ENCODE measurements at regions not wholly inside any gene's neighbourhood (a gene's known extent, or its start where the extent isn't known, plus 50 kb on each side); places are given as distances from the start of the nearest gene placed in this dataset.

DNA sequence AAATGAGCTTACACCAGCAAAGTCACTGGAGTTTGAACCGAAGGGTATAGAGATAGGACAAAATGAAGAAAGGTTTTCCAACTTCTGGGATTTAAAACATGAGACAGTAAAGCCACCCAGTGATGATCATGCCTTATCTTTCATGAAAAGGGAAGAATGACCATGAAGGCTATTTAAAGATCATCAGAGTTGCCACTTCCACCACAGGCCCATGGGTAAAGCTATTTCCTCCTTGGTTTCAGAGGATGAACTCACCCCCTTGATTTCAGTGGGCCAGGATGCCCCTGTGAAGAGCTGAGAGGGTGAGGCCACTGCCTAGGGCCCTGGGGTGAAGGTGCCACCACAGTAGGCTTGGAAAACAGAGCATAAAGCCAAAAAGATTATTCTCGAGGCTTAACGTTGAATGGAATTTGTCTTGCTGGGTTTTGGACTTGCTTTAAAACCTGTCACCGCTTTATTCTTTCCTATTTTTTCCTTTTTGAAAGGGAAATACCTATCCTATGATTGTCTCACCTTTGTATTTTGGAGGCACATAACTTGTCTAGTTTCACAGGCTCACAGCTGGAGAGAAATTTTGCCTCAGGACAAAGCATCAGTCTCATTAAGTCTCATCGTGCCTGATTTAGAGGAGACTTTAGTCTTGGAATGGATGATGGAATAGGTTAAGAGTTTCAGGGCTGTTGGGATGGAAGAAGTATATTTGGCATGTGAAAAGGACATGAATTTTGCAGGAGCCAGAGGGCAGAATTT lies 254.0 kb downstream of the SNCA start:
- Histone ChIP-seq H3K27ac (ENCODE audit: extremely low read depth, low read depth, low read length) (no peak overlapping the region), H3K9me1 (ENCODE audit: control insufficient read depth, insufficient read depth, low read length) (no peaks in the 10 kb centered on the region), H3K79me2 (ENCODE audit: control insufficient read depth, insufficient read depth, low read length) (no peaks in the 10 kb centered on the region), H3K4me3 (no peak overlapping the region), H3K36me3 (ENCODE audit: control insufficient read depth, insufficient read depth, low read length) (no peaks in the 10 kb centered on the region), H3K4me2 (ENCODE audit: insufficient read depth, low read length) (no peak overlapping the region), H3K9me3 (replicated peaks; ENCODE audit: control insufficient read depth, insufficient read depth, low read depth, low read length) (no peaks in the 10 kb centered on the region), H3K27me3 (ENCODE audit: control insufficient read depth in 2 of 2, insufficient read depth in 2 of 2, low read length in 2 of 2) (no peaks in the 10 kb centered on the region), H2AFZ (ENCODE audit: low read depth, low read length) (no peak overlapping the region), H3K9ac (ENCODE audit: insufficient read depth in 1 of 2, low read depth in 2 of 2, low read length in 2 of 2) (no peak overlapping the region), H4K20me1 (replicated peaks; ENCODE audit: control insufficient read depth, insufficient read depth, low read length) (no peaks in the 10 kb centered on the region), H3K4me1 (replicated peaks in 1 of 2; ENCODE audit: control insufficient read depth in 2 of 2, insufficient read depth in 2 of 2, low read length in 2 of 2) (no peaks in the 10 kb centered on the region)
- intact Hi-C loops (cut with micrococcal nuclease) (no loop called here), in situ Hi-C loops (cut with MboI) (no loop called here)
- ChIA-PET CTCF (ENCODE audit: low intra/inter-chr PET ratio) (no interaction called here), POLR2A (no interaction called here)
- DNase-seq (ENCODE audit: extremely low read depth in 1 of 4, low spot score in 3 of 4) = no peak
- no peak for ATAC-seq
- 1% methylated on average over 5 of the region's 5 CpGs for WGBS (ENCODE audit: insufficient coverage, low coverage, missing lambda C conversion rate)
- no peak for FAIRE-seq
- TF ChIP-seq MAFF (IDR thresholded peaks at IDR 0.05; ENCODE audit: low read length) (no peak), ZNF3 (CRISPR knock-in tag; IDR thresholded peaks at IDR 0.05) (no peak), SRSF9 (IDR thresholded peaks at IDR 0.05; ENCODE audit: borderline replicate concordance, low read depth, low read length) (no peak), EWSR1 (IDR thresholded peaks at IDR 0.05; ENCODE audit: borderline replicate concordance, low read depth, partially characterized antibody) (no peak), NFE2L1 (tag; IDR thresholded peaks at IDR 0.05; ENCODE audit: borderline replicate concordance, low read depth) (no peak)
- BruUV-seq (replicated peaks) = no TSS peak

DNA sequence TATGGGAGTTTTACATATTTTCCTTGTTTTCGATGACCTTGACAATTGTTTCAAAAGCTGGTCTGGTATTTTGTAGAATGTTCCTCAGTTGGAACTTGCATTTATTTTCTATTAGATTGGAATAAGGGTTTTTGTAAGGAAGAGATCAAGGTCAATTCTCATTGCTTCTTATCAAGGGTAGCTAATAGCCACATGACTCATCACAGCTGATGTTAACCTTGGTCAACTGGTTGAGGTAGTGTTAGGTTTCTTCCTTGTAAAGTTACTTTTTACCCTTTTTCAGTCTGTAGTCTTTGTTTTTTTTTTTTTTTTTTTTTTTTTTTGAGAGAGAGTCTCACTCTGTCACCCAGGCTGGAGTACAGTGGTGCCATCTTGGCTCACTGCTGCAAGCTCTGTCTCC lies 257.2 kb downstream of the SNCA start:
- H3K4me1 ChIP-seq (replicated peaks in 1 of 2; ENCODE audit: control insufficient read depth in 2 of 2, insufficient read depth in 2 of 2, low read length in 2 of 2) = no peaks in the 10 kb centered on the region
- no peak overlapping the region for H3K27ac ChIP-seq (ENCODE audit: extremely low read depth, low read depth, low read length)
- intact Hi-C loops (cut with micrococcal nuclease) = no loop called here
- ChIA-PET POLR2A (interaction anchor here (0.7 kb wide), 1 partner anchor 234 kb away, joined by 3 read pairs; no protein-coding TSS in a partner anchor), CTCF (ENCODE audit: low intra/inter-chr PET ratio) (no interaction called here)
- no peaks in the 10 kb centered on the region; the same call in 1 of the 2 replicates for H3K9me3 ChIP-seq (replicated peaks; ENCODE audit: control insufficient read depth, insufficient read depth, low read depth, low read length)
- H3K4me3 ChIP-seq = no peak overlapping the region
- DNase-seq (ENCODE audit: extremely low read depth in 1 of 4, low spot score in 3 of 4) (no peak), FAIRE-seq (no peak), ATAC-seq (no peak)
- no peak overlapping the region for H3K9ac ChIP-seq (ENCODE audit: insufficient read depth in 1 of 2, low read depth in 2 of 2, low read length in 2 of 2)
- H3K9me1 ChIP-seq (ENCODE audit: control insufficient read depth, insufficient read depth, low read length) = no peaks in the 10 kb centered on the region
- in situ Hi-C loops (cut with MboI) = no loop called here
- H3K4me2 ChIP-seq (ENCODE audit: insufficient read depth, low read length) = no peak overlapping the region
- H3K27me3 ChIP-seq (ENCODE audit: control insufficient read depth in 2 of 2, insufficient read depth in 2 of 2, low read length in 2 of 2) = no peaks in the 10 kb centered on the region
- no TSS peak for BruUV-seq (replicated peaks)
- 0% methylated on average over 1 of the region's 1 CpG for WGBS (ENCODE audit: insufficient coverage, low coverage, missing lambda C conversion rate)
- no peak overlapping the region for H2AFZ ChIP-seq (ENCODE audit: low read depth, low read length)
- no peaks in the 10 kb centered on the region for H3K79me2 ChIP-seq (ENCODE audit: control insufficient read depth, insufficient read depth, low read length)
- H3K36me3 ChIP-seq (ENCODE audit: control insufficient read depth, insufficient read depth, low read length) = no peaks in the 10 kb centered on the region
- no peaks in the 10 kb centered on the region for H4K20me1 ChIP-seq (replicated peaks; ENCODE audit: control insufficient read depth, insufficient read depth, low read length)
- TF ChIP-seq ZNF316 (IDR thresholded peaks at IDR 0.05) (peak; percentile 47), ZNF717 (CRISPR knock-in tag; IDR thresholded peaks at IDR 0.05) (no peak)
